SK-N-SH treated with all-trans-retinoic acid at 6 μM for 48 hours (cell line): ENCODE measurements at regions not wholly inside any gene's neighbourhood (a gene's known extent, or its start where the extent isn't known, plus 50 kb on each side); places are given as distances from the start of the nearest gene placed in this dataset.

Experiments used
- OSR1 ChIP-seq: fragments of 250-450 bp; sonication (Bioruptor Pico); IDR thresholded peaks from 2 replicates; pipeline ENCODE4 v1.8.0; 2022; ENCODE audit warnings: moderate library complexity, mild to moderate bottlenecking, inconsistent platforms
- TOX ChIP-seq: fragments of 250-450 bp; sonication (Bioruptor Pico); IDR thresholded peaks from 2 replicates; pipeline ENCODE4 v1.8.0; 2021; ENCODE audit warnings: mild to moderate bottlenecking, moderate library complexity, borderline replicate concordance

- no peak for TF ChIP-seq TOX (CRISPR knock-in tag)
- no peak for TF ChIP-seq OSR1 (CRISPR knock-in tag)
Observed at GRCh38 chr17:79511471-79511870, 99.4 kb downstream of the RBFOX3 start.
